ENCODE measurements at regions not wholly inside any gene's neighbourhood (a gene's known extent, or its start where the extent isn't known, plus 50 kb on each side); places are given as distances from the start of the nearest gene placed in this dataset.
"Not testable (repeated sequence)": the region's sequence is repeated elsewhere in the genome, so short reads cannot be mapped to it uniquely, and the experiment has no call there.

DNA sequence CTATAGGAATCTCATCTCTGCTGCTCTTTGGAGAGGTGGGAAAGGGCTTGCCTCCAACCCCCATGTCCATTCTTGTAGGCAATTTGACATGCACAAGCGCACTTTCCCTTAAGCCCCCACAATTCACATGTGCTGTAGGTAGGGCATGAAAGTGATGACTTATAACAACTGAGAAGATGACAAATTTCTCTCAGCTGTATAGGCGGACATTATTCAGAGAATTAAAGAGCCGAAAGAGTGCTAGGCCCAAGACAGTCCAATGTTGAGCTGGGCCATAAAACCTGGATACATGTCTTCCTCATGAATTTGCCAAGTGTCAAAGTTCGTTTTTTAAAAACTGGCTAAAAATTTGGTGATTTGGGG, 106.3 kb upstream of the LYPLAL1 start:
- in situ Hi-C loops (cut with HindIII; ENCODE audit: low sequenced_read_pairs) = loop anchor here (25.0 kb wide), 1 partner anchor 730 kb away; the partner anchor contains the start of gene TGFB2

DNA sequence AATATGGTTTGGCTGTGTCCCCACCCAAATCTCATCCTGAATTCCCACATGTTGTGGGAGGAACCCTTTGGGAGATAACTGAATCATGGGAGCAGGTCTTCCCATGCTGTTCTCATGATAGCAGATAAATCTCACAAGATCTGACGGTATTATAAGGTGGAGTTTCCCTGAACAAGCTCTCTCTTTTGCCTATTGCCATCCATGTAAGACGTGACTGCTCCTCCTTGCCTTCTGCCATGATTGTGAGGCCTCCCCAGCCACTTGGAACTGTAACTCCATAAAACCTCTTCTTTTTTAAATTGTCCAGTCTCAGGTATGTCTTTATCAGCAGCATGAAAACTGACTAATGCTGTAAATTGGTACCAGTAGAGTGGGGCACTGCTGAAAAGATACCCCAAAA, 103.3 kb upstream of the LYPLAL1 start:
- in situ Hi-C loops (cut with HindIII; ENCODE audit: low sequenced_read_pairs) = loop anchor here (25.0 kb wide), 1 partner anchor 733 kb away; the partner anchor contains the start of gene TGFB2

DNA sequence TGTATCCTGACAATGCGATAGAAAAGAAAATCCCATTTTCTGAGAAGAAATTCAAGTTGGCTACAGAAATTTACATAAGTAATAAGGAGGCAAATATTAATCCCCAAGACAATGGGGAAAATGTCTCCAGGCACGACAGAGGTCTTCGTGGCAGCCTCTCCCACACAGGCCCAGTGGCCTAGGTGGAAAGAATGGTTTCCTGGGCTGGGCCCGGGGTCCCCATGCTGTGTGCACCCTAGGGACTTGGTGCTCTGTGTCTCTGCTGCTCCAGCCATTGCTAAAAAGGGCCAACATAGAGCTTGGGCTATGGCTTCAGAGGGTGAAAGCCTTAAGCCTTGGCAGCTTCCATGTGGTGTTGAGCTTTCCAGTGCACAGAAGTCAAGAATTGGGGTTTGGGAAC, 102.5 kb upstream of the LYPLAL1 start:
- in situ Hi-C loops (cut with HindIII; ENCODE audit: low sequenced_read_pairs) = loop anchor here (25.0 kb wide), 1 partner anchor 734 kb away; the partner anchor contains the start of gene TGFB2

DNA sequence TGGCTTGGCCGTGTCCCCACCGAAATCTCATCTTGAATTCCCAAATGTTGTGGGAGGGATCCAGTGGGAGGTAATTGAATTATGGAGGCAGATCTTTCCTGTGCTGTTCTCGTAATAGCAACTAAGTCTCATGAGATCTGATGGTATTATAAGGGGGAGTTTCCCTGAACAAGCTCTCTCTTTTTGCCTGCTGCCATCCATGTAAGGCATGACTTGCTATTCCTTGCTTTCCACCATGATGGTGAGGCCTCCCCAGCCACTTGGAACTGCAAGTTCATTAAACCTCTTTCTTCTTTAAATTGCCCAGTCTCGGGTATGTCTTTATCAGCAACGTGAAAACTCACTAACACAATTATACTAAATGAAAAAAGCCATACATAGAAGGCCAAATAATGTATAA, 101.3 kb upstream of the LYPLAL1 start:
- in situ Hi-C loops (cut with HindIII; ENCODE audit: low sequenced_read_pairs) = loop anchor here (25.0 kb wide), 1 partner anchor 735 kb away; the partner anchor contains the start of gene TGFB2

DNA sequence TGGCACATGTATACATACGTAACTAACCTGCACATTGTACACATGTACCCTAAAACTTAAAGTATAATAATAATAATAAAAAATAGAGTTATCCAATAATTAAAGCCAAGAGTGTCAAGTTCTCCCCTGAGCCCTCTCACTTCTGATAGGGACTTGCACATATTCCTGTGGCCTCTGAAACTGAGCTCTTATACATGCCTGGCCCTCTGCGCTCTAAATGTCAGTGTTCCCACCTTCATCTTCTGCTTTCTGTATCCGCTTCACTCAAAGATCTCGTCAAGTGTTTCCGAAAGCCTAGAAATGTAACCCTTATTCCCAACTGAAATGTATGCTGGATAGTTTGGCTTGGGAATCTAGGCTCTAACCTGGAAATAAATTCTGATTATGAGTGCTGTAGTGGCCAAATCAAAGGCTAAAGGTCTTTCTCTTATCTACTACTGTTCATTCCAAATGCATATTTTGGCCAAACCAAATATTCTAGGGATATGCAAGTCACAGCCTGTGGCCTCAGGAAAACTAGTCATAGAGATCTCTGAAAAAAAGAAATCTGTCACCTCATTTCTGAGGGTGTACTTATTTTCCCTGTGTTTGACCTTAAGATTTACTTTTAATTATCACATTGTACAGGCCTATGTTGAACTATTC, 99.5 kb upstream of the LYPLAL1 start:
- in situ Hi-C loops (cut with HindIII; ENCODE audit: low sequenced_read_pairs) = loop anchor here (25.0 kb wide), 1 partner anchor 737 kb away; the partner anchor contains the start of gene TGFB2

DNA sequence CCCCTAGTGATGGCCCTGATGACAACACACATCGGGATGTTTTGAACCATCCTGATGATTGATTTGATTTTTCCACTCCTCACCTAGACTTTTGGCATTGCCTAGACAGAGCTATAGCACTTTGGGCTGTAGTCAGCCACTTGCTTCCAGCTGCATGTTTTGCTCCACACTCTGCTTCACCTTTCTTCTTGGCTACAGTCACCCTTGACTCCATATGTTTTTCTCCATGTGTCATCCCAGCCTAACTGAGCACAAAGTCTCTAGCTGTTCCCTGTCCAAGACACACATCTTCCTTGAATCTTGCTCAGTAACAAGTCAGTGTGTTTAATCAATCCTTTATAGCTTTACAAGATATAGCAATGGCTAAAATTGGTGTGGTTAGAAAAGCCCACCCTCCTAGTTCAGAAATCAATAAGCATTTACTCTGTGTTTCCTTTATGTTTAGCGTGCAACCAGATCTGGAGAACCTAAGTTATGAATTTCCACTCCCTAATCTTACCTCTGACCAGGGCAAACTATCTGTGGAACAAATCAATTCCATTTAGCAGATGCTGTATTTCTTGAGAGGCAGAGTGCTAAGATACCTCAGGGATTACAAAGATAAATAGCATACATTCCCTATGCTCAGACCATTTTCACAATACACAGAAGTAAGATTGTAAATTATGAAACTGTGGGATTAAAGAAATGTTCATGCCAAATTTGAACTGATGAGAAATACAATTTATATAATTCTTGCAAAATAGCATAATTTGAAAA, 98.4 kb upstream of the LYPLAL1 start:
- in situ Hi-C loops (cut with HindIII; ENCODE audit: low sequenced_read_pairs) = no loop called here

DNA sequence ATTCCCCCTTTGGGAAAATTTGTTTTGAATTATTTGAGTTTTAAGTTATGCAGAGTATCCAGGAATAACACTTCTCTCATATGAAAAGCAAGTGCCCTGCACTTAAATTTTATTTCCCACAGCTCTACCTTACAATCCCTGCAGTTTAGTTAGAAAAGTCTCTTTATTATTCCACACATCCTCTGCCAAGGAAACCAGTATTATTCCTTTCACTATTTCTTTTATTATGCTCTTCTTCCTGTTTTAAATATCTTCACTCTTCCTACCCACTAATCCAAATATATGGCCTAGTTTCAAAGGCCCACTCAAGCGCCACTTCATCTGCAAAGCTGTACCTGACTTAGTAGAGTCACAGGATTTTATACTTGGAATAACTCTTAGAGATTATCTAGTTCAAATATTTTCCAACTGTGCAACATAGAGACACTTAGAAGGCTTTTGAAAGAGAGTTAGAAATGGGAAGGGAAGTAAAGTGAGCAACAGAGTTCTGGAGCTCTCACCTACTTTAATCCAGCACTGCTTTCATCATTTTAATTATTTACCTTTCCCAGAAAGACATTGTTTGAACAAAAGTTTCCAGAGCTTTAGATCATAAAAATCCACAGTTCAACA, 97.2 kb upstream of the LYPLAL1 start:
- in situ Hi-C loops (cut with HindIII; ENCODE audit: low sequenced_read_pairs) = no loop called here

DNA sequence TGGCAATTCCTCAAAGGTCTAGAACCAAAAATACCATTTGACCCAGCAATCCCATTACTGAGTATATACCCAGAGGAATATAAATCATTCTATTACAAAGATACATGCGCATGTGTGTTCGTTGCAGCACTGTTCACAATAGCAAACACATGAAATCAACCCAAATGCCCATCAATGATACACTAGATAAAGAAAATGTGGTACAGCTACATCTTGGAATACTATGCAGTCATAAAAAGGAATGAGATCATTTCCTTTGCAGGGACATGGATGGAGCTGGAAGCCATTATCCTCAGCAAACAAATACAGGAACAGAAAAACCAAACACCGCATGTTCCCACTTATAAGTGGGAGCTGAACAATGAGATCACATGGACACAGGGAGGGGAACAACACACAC, 95.9 kb upstream of the LYPLAL1 start:
- in situ Hi-C loops (cut with HindIII; ENCODE audit: low sequenced_read_pairs) = not testable (repeated sequence)

DNA sequence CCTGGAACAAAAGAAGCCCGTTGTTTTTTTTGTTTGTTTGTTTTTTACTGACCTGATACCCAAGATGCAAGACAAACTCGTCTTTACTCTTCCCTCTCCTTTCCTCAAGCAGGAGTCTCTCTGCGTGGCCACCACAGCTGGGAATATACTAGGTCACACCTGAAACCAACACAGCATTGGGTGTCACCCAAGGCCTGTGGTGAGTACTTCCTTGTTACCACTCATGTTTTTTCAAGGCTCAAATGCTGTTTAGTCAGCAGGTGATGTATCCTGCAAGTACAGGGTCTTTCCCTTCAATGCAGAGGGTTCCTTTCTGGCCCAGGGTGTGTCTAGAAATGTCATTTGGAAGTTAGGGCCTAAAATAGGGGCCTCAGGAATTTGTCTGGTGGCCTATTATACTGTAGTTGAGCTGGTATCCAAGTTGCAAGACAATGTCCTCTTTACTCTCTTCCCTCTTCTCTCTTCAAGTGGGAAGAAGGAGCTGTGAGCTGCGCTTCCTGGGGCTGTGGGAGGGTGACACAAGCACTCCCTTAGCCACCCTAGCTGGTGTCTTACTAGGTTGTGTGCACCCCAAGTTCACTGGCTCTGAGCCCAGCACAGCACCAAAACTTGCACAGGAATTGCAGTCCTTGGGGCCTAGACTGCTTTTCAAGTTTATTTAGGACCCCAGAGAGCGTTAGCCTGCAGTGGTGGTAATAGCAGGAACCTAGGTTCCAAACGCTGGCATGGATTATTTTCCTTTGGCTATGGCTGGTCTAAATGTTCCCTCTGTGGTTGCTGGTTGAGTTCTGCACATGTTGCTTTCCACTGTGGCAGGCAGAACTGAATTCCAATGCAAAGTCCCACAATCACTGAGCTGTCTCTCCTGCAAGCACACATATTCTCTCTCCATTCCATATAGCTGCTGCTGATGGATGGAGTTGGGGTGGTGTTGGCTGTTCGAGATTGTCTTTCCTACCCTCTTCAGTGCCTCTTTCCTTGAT, 91.4 kb upstream of the LYPLAL1 start:
- in situ Hi-C loops (cut with HindIII; ENCODE audit: low sequenced_read_pairs) = no loop called here

DNA sequence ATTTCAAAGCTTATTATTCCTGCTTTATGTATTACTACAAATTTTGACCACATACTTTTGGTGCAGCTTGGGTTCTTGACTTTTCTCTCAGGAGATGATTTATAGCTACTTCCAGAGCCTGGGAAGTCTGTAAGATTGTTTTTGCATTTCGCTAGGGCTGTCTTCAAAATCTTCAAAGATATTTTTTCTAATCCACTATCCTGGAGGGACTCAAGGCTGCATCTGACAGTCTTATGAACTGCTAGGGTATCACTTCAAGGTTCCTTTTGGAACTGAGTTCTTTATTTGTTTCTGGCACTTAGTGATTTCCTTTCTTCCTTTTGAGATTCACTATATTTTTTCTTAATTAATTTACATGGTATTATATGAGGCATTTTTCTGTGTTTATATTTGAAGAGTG, 90.0 kb upstream of the LYPLAL1 start:
- in situ Hi-C loops (cut with HindIII; ENCODE audit: low sequenced_read_pairs) = no loop called here

DNA sequence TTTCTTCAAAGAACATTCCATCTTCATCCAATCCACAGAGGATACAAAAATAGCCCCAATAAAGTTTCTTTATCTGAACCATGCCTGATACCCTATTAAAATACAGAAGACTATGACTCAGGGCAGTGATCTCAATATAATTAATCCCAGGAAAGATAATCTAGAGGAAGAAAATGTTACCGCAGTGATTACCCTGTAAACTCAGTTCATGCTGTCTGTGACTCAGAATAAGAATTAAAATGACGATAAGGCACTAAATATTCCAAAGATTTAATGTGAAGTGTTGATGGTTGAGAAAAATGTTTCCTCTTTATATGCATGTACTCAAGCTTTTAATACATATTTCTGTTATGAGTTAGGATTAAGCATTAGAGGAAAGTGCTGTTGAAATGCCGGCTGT, 88.6 kb upstream of the LYPLAL1 start:
- in situ Hi-C loops (cut with HindIII; ENCODE audit: low sequenced_read_pairs) = no loop called here

DNA sequence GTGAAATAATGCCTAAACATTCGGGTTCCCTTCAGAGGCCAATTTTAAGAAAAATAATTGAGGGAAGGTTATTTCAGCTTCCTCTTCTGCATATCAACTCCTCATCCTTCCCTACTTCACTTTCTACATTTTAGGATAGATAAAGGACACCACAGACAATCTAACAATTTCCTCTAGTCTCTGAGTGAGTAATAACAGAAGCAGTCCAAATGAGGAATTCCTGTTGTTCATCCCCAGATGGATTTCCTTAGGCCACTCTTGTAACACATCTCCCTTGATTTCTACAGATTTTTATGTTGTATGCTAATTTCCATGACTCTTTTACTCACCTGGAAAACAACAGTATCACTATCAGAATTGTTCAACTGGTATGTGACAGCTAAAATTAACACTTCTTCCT, 87.7 kb upstream of the LYPLAL1 start:
- in situ Hi-C loops (cut with HindIII; ENCODE audit: low sequenced_read_pairs) = no loop called here

DNA sequence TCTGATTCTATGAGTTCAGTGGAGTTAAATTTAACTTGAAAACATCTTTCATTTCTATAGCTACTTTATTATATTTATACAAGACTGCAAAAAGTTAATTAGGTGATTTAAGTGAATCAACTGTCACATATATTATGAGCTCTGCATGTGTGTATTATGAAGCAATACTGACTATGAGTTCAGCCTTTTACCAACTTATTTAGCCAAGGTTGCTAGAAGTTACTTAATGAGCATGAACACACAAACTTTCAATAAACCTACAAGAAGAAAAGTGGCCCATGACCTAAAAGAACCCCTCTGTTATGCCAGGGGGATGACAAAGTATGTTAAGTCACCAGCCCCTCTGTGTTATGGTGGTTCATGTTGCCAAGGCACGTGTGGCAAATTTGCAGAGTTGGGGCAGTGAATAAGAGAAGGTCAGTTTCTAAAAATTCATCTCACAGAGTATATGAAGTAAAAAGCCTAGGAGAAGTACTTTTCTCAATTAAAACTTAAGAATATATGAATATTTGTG, 86.7 kb upstream of the LYPLAL1 start:
- in situ Hi-C loops (cut with HindIII; ENCODE audit: low sequenced_read_pairs) = no loop called here

DNA sequence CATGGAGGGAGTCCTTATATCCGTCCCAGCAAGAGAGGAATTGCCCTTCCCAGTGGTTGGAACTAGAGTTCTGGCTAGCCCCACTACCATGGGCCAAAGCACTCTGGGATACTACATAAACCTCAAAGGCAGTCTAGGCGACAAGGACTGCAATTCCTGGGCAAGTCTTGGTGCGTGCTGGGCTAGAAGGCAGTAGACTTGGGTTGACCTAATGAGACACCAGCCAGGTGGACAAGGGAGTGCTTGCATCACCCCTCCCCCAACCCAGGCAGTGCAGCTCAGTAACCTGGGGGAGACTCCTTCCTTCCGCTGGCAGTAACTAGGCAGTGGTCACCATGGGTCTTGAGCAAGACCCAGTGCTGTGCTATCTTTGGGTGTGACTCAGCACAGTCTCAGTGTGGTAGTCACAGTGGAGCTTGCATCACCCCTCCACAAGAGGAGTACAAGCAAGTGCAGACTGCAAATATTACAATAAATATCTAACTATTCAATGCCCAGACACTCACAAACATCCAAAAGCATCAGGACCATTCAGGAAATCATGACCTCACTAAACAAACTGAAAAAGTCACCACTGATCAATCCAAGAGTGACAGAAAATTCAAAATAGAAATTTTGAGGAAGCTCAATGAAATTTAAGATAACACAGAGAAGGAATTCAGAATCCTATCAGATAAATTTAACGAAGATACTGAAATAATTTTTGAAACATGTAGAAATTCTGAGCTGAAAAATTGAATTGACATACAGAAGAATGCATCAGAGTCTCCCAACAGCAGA, 84.7 kb upstream of the LYPLAL1 start:
- in situ Hi-C loops (cut with HindIII; ENCODE audit: low sequenced_read_pairs) = no loop called here

DNA sequence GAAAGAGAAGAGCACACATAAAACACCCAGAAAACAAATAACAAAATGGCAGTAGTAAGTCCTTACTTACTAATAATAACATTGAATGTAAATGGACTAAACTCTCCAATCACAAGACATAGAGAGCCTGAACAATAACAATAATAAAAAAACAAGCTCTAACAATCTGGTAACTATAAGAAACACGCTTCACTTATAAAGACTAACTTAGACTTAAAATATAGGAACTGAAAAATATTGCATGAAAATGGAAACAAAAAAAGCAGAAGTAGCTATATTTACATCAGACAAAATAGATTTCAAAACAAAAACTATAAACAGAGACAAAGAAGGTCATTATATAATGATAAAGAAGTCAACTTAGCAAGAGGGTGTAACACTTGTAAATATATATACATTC, 83.1 kb upstream of the LYPLAL1 start:
- in situ Hi-C loops (cut with HindIII; ENCODE audit: low sequenced_read_pairs) = no loop called here

DNA sequence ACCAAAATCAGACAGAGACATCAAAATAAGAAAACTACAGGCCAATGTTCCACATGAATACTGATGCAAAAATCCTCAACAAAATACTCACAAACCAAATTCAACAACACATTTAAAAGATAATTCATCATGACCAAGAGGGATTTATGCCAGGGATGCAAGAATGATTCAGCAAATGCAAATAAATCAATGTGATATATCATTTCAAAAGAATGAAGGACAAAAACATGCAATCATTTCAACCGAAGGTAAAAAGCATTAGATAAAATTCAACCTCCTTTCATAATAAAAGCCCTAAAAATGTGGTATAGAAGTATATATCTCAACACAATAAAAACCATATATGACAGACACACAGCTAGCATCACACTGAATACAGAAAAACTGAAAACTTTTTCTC, 81.5 kb upstream of the LYPLAL1 start:
- in situ Hi-C loops (cut with HindIII; ENCODE audit: low sequenced_read_pairs) = no loop called here

DNA sequence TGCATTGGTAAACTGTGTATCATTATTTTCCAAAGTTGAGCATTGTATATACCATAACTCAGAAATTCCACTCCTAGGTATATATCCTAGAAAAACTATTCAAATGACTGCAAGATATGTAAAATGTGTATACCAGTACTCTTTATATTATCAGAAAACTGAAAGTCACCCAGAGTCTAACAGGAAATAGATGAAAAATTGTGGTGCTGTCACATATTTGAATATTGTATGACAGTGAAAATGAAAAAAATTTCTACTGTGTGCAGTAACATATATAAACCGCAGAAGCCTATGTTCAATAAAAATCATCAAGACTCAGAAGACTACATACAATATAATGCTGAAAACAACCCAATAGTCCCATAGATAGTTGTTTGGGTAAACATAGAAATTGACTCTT, 74.4 kb upstream of the LYPLAL1 start:
- in situ Hi-C loops (cut with HindIII; ENCODE audit: low sequenced_read_pairs) = no loop called here

DNA sequence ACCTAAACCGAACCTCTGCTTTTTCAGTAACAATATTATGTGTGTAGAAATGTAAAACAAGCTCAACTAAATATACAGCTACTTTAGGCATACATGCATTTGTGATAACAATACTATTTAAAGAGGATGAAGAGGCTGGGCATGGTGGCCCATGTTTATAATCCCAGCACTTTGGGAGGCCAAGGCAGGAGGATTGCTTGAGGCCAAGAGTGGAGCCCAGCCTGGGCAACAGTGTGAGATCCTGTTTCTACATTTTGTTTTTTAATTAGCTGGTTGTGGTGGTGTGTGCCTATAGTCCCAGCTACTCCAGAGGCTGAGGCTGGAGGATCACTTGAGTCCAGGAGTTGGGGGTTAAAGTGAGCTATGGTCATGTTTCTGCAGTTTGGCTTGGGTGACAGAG, 73.6 kb upstream of the LYPLAL1 start:
- in situ Hi-C loops (cut with HindIII; ENCODE audit: low sequenced_read_pairs) = no loop called here

DNA sequence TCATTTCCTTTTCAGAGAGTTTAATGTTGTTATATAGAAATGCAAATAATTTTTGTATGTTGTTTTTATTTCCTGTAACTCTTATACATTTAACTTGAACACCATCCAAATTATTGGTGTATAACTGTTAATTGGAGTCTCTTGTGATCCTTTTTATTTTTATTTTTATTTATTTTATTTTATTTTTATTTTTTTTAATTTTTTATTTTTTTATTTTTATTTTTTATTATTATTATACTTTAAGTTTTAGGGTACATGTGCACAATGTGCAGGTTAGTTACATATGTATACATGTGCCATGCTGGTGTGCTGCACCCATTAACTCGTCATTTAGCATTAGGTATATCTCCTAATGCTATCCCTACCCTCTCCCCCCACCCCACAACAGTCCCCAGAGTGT, 71.2 kb upstream of the LYPLAL1 start:
- in situ Hi-C loops (cut with HindIII; ENCODE audit: low sequenced_read_pairs) = not testable (repeated sequence)

DNA sequence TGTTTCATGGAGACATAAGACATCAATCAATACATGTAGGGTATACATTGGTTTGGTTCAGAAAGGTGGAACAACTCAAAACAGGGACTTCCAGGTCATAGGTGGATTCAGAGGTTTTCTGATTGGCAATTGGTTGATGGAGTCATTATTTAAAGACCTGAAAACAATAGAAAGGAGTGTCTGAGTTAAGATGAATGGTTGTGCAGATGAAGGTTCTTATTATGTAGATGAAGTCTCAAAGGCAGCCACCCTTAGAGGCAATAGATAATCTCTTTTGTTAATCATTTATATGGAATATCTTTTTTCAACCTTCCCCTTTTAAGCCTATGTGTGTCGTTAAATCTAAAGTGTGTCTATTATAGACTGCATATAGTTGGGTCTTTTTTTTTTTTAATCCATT, 67.8 kb upstream of the LYPLAL1 start:
- in situ Hi-C loops (cut with HindIII; ENCODE audit: low sequenced_read_pairs) = no loop called here
